Right lobe of liver (tissue), 4 donors: ENCODE measurements at regions not wholly inside any gene's neighbourhood (a gene's known extent, or its start where the extent isn't known, plus 50 kb on each side); places are given as distances from the start of the nearest gene placed in this dataset.
"Not testable (repeated sequence)": the region's sequence is repeated elsewhere in the genome, so short reads cannot be mapped to it uniquely, and the experiment has no call there.

Experiments
- POLR2A ChIP-seq: fragments of 450-650 bp; IDR thresholded peaks from one replicate; pipeline ENCODE4 v1.6.1; 2017; ENCODE audit warnings: antibody characterized with exemption, mild to moderate bottlenecking
- TF ChIP-seq, protein P1 (sequence below), 4 donors: fragments of 200-600 bp in 3 of 4; fragments of 450-650 bp in 1 of 4; IDR thresholded peaks; one replicate each; pipeline versions ENCODE4 v1.5.1 to v1.8.0; 2016 to 2022; ENCODE audit warnings: antibody characterized with exemption in 4 of 4, mild to moderate bottlenecking in 2 of 4
- donor health status: DM: no; HTN: no; CAD: no.
- donor health status: DM: no; HTN: no; CAD: no.
- donor health status: DM: no; HTN: yes; CAD: no.

DNA sequence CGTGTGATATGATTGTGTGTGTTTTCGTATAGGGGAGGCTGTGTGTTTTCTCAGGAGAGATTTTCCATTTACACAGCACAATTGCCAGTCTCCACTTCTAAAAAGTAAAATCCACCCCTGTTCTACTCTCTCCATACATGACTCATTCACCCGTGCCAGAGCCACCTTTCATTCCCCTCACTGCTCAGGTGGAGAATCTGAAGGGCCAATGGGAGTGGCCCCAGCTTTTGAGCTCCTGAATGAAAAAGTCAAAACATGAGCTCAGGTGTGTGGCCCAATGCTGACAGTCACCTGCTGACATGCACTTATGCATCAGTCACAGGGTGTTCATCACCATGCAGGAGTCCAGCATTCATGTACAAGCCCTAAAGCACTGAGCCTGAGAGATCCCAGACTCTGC, 55.4 kb upstream of the CIDEA start:
- TF ChIP-seq, protein P1, sequence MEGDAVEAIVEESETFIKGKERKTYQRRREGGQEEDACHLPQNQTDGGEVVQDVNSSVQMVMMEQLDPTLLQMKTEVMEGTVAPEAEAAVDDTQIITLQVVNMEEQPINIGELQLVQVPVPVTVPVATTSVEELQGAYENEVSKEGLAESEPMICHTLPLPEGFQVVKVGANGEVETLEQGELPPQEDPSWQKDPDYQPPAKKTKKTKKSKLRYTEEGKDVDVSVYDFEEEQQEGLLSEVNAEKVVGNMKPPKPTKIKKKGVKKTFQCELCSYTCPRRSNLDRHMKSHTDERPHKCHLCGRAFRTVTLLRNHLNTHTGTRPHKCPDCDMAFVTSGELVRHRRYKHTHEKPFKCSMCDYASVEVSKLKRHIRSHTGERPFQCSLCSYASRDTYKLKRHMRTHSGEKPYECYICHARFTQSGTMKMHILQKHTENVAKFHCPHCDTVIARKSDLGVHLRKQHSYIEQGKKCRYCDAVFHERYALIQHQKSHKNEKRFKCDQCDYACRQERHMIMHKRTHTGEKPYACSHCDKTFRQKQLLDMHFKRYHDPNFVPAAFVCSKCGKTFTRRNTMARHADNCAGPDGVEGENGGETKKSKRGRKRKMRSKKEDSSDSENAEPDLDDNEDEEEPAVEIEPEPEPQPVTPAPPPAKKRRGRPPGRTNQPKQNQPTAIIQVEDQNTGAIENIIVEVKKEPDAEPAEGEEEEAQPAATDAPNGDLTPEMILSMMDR (IDR thresholded peaks at IDR 0.05) = not testable (repeated sequence)
- TF ChIP-seq POLR2A = not testable (repeated sequence)
